ENCODE measurements at regions not wholly inside any gene's neighbourhood (a gene's known extent, or its start where the extent isn't known, plus 50 kb on each side); places are given as distances from the start of the nearest gene placed in this dataset.

GRCh38 chr11:92386577-92386976, 162.0 kb downstream of the FAT3 start:
- DNase-seq: no peak

- no peak for DNase-seq
Measured at GRCh38 chr11:92387859-92388258, 163.2 kb downstream of the FAT3 start.

GRCh38 chr11:92388380-92388779, 163.8 kb downstream of the FAT3 start:
- no peak for DNase-seq

GRCh38 chr11:92390783-92391182, 166.2 kb downstream of the FAT3 start:
- DNase-seq: no peak

GRCh38 chr11:92391364-92391763, 166.7 kb downstream of the FAT3 start:
- no peak for DNase-seq

- DNase-seq: no peak
Measured at GRCh38 chr11:92391808-92392207, 167.2 kb downstream of the FAT3 start.

GRCh38 chr11:92393218-92393617, 168.6 kb downstream of the FAT3 start:
- no peak for DNase-seq

GRCh38 chr11:92396133-92396532, 171.5 kb downstream of the FAT3 start:
- DNase-seq: no peak

GRCh38 chr11:92397221-92397755, 172.7 kb downstream of the FAT3 start:
- no peak for DNase-seq

GRCh38 chr11:92399705-92400104, 175.1 kb downstream of the FAT3 start:
- peak in 1 of 2 experiments; percentile 3 for DNase-seq

- no peak for DNase-seq
Measured at GRCh38 chr11:92401520-92401919, 176.9 kb downstream of the FAT3 start.

- no peak for DNase-seq
Measured at GRCh38 chr11:92406472-92406871, 181.9 kb downstream of the FAT3 start.

- DNase-seq: no peak
Measured at GRCh38 chr11:92409355-92409754, 184.7 kb downstream of the FAT3 start.

GRCh38 chr11:92409956-92410355, 185.3 kb downstream of the FAT3 start:
- no peak for DNase-seq

GRCh38 chr11:92410526-92410925, 185.9 kb downstream of the FAT3 start:
- no peak for DNase-seq

GRCh38 chr11:92411431-92411830, 186.8 kb downstream of the FAT3 start:
- DNase-seq: no peak

GRCh38 chr11:92413757-92414513, 189.3 kb downstream of the FAT3 start:
- DNase-seq: no peak

- no peak for DNase-seq
Measured at GRCh38 chr11:92416971-92417725, 192.5 kb downstream of the FAT3 start.

- no peak for DNase-seq
Measured at GRCh38 chr11:92423115-92424034, 198.8 kb downstream of the FAT3 start.

GRCh38 chr11:92424281-92424680, 199.7 kb downstream of the FAT3 start:
- no peak for DNase-seq

GRCh38 chr11:92425127-92425526, 200.5 kb downstream of the FAT3 start:
- no peak for DNase-seq

- DNase-seq: no peak
Measured at GRCh38 chr11:92432515-92432914, 207.9 kb downstream of the FAT3 start.

All from NCI-H187 (cell line).